ENCODE measurements at regions not wholly inside any gene's neighbourhood (a gene's known extent, or its start where the extent isn't known, plus 50 kb on each side); places are given as distances from the start of the nearest gene placed in this dataset.

- Histone ChIP-seq H3K36me3 (ENCODE audit: control insufficient read depth, insufficient read depth, low read length) (no peaks in the 10 kb centered on the region), H3K56ac (ENCODE audit: extremely low read depth, insufficient read depth, low read length) (no peak overlapping the region), H3K4me2 (ENCODE audit: low read depth, low read length) (no peak overlapping the region), H3K4ac (ENCODE audit: low read depth, low read length) (no peak overlapping the region), H2AK9ac (replicated peaks; ENCODE audit: low read depth, low read length, poor library complexity) (no peak overlapping the region), H3K9me1 (ENCODE audit: insufficient read depth, low read length) (no peaks in the 10 kb centered on the region), H3K27ac (ENCODE audit: insufficient read depth, low read length) (no peak overlapping the region), H3K79me1 (ENCODE audit: low read depth in 1 of 2, low read length in 2 of 2) (no peaks in the 10 kb centered on the region), H3K14ac (replicated peaks; ENCODE audit: low read depth, low read length) (no peak overlapping the region), H4K91ac (ENCODE audit: insufficient read depth, low read depth, low read length) (no peak overlapping the region), H3K23ac (ENCODE audit: low read depth, low read length) (no peak overlapping the region), H3K4me1 (ENCODE audit: control insufficient read depth, insufficient read depth, low read length) (no peaks in the 10 kb centered on the region), H3K9ac (ENCODE audit: low read depth, low read length) (no peak overlapping the region), H2BK5ac (ENCODE audit: low read depth, low read length, poor library complexity, severe bottlenecking) (no peak overlapping the region), H3K27me3 (ENCODE audit: control insufficient read depth, insufficient read depth, low read length) (no peaks in the 10 kb centered on the region), H3K4me3 (ENCODE audit: insufficient read depth, low read depth, low read length) (no peak overlapping the region), H4K5ac (ENCODE audit: low read depth, low read length) (no peak overlapping the region), H4K20me1 (ENCODE audit: insufficient read depth, low read length) (no peaks in the 10 kb centered on the region), H2BK15ac (ENCODE audit: low read depth, low read length) (no peak overlapping the region), H2BK20ac (ENCODE audit: low read depth, low read length) (no peak overlapping the region), H3K9me3 (ENCODE audit: control insufficient read depth, insufficient read depth, low read length) (no peaks in the 10 kb centered on the region), H2AFZ (replicated peaks; ENCODE audit: low read length, poor library complexity) (no peak overlapping the region), H2BK120ac (ENCODE audit: low read depth, low read length) (no peak overlapping the region), H3K18ac (ENCODE audit: low read depth, low read length) (no peak overlapping the region), H4K8ac (ENCODE audit: low read depth in 2 of 2, low read length in 2 of 2) (no peak overlapping the region), H2AK5ac (ENCODE audit: low read depth, low read length) (no peak overlapping the region)
- POLR2A ChIA-PET (ENCODE audit: unreplicated experiment): no interaction called here
- CTCF ChIA-PET: interaction anchor here (0.6 kb wide), 1 partner anchor 1574 kb away, joined by 3 read pairs; no protein-coding TSS in a partner anchor
- BruUV-seq (replicated peaks): no TSS peak
- DNase-seq: no peak
- dilution Hi-C loops (cut with HindIII; ENCODE audit: low sequenced_read_pairs, unreplicated experiment): no loop called here
- in situ Hi-C loops (cut with MboI; ENCODE audit: low sequenced_read_pairs): no loop called here
- intact Hi-C loops (cut with micrococcal nuclease): no loop called here
- ATAC-seq (ENCODE audit: low read depth): no peak
- TF ChIP-seq FOS (IDR thresholded peaks at IDR 0.05; ENCODE audit: low read depth, low read length) (no peak), SMC3 (IDR thresholded peaks at IDR 0.05; ENCODE audit: low read depth, low read length) (no peak), NFE2L2 (IDR thresholded peaks at IDR 0.05; ENCODE audit: low read depth, low read length) (no peak), MAFK (IDR thresholded peaks at IDR 0.05; ENCODE audit: low read depth, low read length) (no peak), BHLHE40 (IDR thresholded peaks at IDR 0.05; ENCODE audit: low read depth, low read length) (no peak), RCOR1 (IDR thresholded peaks at IDR 0.05; ENCODE audit: insufficient replicate concordance, low read length) (no peak)
- WGBS, 2 experiments (ENCODE audit: extremely low coverage in 2 of 2, insufficient read length in 1 of 2): no CpG with 5 or more reads among the region's 7 CpGs
Measured at GRCh38 chr19:32264568-32264967, 80.8 kb upstream of the ZNF507 start.

Data from IMR-90 (cell line).